Skin of body (tissue), 1 donor: ENCODE measurements at regions not wholly inside any gene's neighbourhood (a gene's known extent, or its start where the extent isn't known, plus 50 kb on each side); places are given as distances from the start of the nearest gene placed in this dataset.

ENCODE experiments used
- DNase-seq: peaks from one replicate; lab custom pipeline; 2025; lab: John Stamatoyannopoulos, UW

- DNase-seq: no peak
These were observed 375.6 kb downstream of the PDGFC start for GRCh38 chr4:156596026-156596425.

- no peak for DNase-seq
These were observed 376.6 kb downstream of the PDGFC start for GRCh38 chr4:156595041-156595440.

GRCh38 chr4:156594624-156595023 lies 377.0 kb downstream of the PDGFC start:
- DNase-seq: peak; percentile 8

GRCh38 chr4:156593464-156593863 lies 378.1 kb downstream of the PDGFC start:
- no peak for DNase-seq

- DNase-seq: no peak
These were observed 379.9 kb downstream of the PDGFC start for GRCh38 chr4:156591679-156592078.

GRCh38 chr4:156584100-156584499 lies 387.5 kb downstream of the PDGFC start:
- DNase-seq: no peak

GRCh38 chr4:156583265-156583664 lies 388.3 kb downstream of the PDGFC start:
- no peak for DNase-seq

- no peak for DNase-seq
These were observed 390.1 kb downstream of the PDGFC start for GRCh38 chr4:156581282-156582063.

GRCh38 chr4:156578713-156579112 lies 392.9 kb downstream of the PDGFC start:
- no peak for DNase-seq

- DNase-seq: no peak
These were observed 393.6 kb downstream of the PDGFC start for GRCh38 chr4:156578005-156578404.

GRCh38 chr4:156576946-156577345 lies 394.7 kb downstream of the PDGFC start:
- no peak for DNase-seq

GRCh38 chr4:156575430-156576073 lies 396.0 kb downstream of the PDGFC start:
- DNase-seq: no peak

- no peak for DNase-seq
These were observed 400.5 kb downstream of the PDGFC start for GRCh38 chr4:156571146-156571545.

- no peak for DNase-seq
These were observed 402.1 kb downstream of the PDGFC start for GRCh38 chr4:156569535-156569934.

GRCh38 chr4:156568484-156568883 lies 403.1 kb downstream of the PDGFC start:
- DNase-seq: no peak

- no peak for DNase-seq
These were observed 403.6 kb downstream of the PDGFC start for GRCh38 chr4:156568041-156568440.

- DNase-seq: no peak
These were observed 410.9 kb downstream of the PDGFC start for GRCh38 chr4:156560701-156561100.

GRCh38 chr4:156559346-156559745 lies 412.3 kb downstream of the PDGFC start:
- no peak for DNase-seq

- DNase-seq: no peak
These were observed 413.1 kb downstream of the PDGFC start for GRCh38 chr4:156558373-156559025.

GRCh38 chr4:156557920-156558319 lies 413.7 kb downstream of the PDGFC start:
- DNase-seq: no peak

- no peak for DNase-seq
These were observed 415.3 kb downstream of the PDGFC start for GRCh38 chr4:156556336-156556735.

GRCh38 chr4:156553659-156554058 lies 417.9 kb downstream of the PDGFC start:
- no peak for DNase-seq

GRCh38 chr4:156547891-156548290 lies 423.7 kb downstream of the PDGFC start:
- no peak for DNase-seq
